Cardiac fibroblast (primary cell): ENCODE measurements at regions not wholly inside any gene's neighbourhood (a gene's known extent, or its start where the extent isn't known, plus 50 kb on each side); places are given as distances from the start of the nearest gene placed in this dataset.
A peak's percentile ranks its signal among the peaks of the same experiment; 100 is the strongest.

Experiments used
- DNase-seq, 2 donors: peaks; one replicate each; pipeline versions ENCODE4 v3.0.0 to v3.0.0-alpha.2; 2010; ENCODE audit warnings: low read depth in 2 of 2
- H3K4me3 ChIP-seq, 2 donors: replicated peaks in 1 of 2; 1 replicate in 1 of 2; 2 replicates in 1 of 2; pipeline ENCODE4 v1.5.1; 2011; ENCODE audit warnings: low read depth in 2 of 2, low read length in 2 of 2, mild to moderate bottlenecking in 2 of 2, moderate library complexity in 1 of 2
- TF ChIP-seq, protein P1 (sequence below): IDR thresholded peaks from one replicate; pipeline ENCODE4 v1.5.1; 2011; ENCODE audit warnings: low read depth, mild to moderate bottlenecking, low read length, inconsistent platforms

DNA sequence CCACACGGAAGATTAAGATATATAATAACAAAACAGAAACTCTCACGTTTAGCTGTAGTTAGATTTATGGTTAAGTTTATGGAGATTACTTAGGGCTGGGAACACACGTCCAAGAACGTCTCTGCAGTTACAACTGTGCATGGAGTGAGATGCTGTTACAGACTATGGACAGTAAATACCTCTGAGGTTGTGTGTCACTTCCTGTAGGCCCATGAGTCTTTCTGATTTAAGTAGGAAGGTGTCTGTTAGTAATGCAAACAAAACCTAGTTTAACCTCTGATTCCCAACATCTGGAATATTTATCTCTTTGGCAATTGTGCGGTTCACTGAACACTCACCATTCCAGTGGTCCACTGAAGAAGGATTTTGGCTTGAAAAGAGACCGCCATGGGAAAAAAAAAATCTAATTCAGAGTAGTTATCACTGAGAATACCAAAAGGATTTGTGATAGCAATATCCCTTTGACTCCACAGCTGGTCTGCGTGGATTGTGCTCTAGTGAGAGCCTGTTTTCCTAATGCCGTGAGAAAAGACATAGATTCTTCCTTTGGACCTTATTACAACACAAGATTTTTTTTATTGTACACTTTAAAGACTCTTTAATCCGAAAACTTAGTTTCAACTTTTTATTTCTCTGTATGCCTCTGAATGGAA, 478.2 kb upstream of the CITED2 start:
- H3K4me3 ChIP-seq, result no peak overlapping the region
- TF ChIP-seq, protein P1, sequence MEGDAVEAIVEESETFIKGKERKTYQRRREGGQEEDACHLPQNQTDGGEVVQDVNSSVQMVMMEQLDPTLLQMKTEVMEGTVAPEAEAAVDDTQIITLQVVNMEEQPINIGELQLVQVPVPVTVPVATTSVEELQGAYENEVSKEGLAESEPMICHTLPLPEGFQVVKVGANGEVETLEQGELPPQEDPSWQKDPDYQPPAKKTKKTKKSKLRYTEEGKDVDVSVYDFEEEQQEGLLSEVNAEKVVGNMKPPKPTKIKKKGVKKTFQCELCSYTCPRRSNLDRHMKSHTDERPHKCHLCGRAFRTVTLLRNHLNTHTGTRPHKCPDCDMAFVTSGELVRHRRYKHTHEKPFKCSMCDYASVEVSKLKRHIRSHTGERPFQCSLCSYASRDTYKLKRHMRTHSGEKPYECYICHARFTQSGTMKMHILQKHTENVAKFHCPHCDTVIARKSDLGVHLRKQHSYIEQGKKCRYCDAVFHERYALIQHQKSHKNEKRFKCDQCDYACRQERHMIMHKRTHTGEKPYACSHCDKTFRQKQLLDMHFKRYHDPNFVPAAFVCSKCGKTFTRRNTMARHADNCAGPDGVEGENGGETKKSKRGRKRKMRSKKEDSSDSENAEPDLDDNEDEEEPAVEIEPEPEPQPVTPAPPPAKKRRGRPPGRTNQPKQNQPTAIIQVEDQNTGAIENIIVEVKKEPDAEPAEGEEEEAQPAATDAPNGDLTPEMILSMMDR, result no peak
- peak; percentile 68 to 75 for DNase-seq

DNA sequence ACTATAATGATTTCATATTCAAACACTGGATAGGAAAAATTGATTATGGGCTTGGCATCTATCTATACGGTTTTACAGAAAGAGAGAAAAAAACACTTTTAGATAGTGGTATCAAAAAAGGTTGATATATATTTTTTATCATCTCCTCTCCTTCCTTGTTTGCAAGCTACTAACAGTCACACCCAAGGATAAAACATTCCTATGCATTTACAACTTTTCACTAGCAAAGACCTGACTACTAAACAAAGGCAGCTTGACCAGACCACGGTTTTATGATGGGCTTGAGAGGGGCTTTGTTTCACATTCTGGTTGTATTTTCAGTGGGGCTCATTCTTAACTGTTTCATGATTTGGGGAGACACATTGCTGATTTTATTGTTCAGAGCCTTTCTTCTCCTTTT, 477.6 kb upstream of the CITED2 start:
- no peak for DNase-seq
- TF ChIP-seq, protein P1, result no peak
- no peak overlapping the region for H3K4me3 ChIP-seq

DNA sequence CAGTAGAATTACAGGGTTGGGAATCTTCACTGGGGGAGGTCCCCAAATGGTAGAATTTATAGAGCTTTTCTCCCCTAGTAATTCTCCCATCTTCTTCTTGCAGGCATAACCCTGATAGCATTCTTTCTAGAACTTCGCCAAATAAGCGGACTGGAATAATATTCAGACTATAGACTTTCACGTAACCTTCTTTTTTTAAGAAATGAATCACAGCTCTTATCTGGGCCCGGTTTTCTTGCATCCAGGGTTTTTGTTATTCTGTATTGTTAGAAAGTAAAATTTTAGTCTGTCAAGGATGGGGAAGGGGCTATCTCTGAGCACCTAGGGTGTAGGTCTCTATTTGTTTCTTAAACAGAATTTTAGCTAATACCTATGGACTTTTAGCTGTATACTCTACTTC, 476.8 kb upstream of the CITED2 start:
- TF ChIP-seq, protein P1, result no peak
- no peak overlapping the region for H3K4me3 ChIP-seq
- peak; percentile 11 to 17 for DNase-seq

DNA sequence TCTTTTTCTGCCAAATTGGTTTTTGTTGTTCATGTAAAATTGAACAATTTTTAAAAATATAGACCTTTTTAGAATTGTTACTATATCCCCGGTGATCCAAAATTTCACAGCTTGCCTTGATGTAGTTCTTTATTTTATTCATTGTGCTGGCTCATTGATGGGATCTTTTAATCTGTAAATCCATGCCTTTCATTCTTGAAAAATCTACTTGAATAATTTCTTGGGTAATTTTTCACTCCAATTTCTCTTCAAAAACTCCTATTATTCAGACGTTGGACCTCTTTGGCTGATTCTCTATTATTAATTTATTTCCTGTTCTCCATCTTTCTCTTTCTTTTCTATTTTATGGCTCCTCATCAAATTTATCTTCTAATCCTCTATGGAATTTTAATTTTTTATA, 476.1 kb upstream of the CITED2 start:
- TF ChIP-seq, protein P1, result no peak

DNA sequence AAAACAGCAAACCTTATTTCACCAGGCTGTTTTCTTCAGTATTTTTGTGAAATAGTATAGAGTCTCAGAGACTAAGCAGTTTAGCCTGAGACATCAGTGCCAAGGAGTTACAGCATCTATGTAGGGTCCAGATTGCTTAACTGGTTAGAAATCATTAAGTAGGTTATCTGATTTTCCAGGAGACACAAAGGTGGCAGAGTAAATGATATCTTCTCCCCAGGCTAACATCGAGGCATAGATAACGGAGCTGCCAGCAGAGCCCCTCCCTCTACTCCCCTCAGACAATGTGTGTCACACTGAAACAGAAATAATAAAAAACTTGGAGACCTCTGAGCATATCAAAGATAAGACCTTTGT, 473.0 kb upstream of the CITED2 start:
- peak in 1 of 2 donors; percentile 20 for DNase-seq
- TF ChIP-seq, protein P1, result no peak

More for the DNA sequence above, 476.1 kb upstream of the CITED2 start:
- H3K4me3 ChIP-seq, result no peak overlapping the region
- DNase-seq, result no peak

DNA sequence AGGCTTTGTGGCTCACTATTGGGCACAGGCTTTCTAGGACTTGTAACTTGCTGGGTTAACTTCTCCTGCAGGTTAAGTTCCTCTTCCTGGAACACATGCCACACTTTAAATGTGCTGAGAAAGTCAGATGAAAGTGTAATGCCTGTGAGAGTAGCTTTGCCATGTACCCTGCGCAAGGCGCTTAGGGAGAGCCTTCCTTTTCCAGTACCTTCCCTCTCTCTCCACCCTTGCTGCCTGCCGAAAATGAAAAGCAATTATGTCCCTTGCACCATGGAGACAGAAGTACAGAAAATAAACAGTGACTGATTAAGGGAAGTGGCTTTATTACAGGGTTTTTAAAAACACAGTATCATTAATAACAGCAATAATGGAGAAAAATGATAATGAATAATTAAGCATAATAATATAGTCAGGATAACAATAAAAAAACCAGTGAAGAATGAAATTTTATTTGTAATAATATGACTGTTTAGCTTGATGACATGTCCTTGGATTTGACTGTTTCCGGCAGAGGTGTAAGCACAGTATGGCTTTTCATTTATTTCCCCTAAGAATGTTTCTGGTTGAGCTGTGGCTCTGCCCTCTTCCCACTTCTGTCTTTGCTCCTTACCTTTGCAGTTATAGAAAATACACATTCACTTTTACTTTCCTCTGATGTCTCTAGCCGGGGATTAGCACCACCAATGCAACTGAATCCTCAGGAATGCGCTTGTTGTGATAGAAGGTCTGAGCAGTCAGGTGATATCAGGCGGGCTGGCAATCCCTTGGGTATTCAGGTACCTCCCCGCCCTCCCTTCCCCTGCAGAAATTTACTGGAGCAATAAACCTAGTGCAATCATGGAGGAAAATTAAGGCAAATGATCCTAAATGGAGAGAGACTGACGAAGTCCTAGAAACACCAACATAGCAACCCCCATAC, 472.3 kb upstream of the CITED2 start:
- TF ChIP-seq, protein P1, result no peak
- no peak for DNase-seq
- H3K4me3 ChIP-seq, result no peak overlapping the region

More for the DNA sequence above, 473.0 kb upstream of the CITED2 start:
- no peak overlapping the region for H3K4me3 ChIP-seq
